SK-N-MC (cell line): ENCODE measurements at regions not wholly inside any gene's neighbourhood (a gene's known extent, or its start where the extent isn't known, plus 50 kb on each side); places are given as distances from the start of the nearest gene placed in this dataset.

ENCODE experiments used
- EZH2 ChIP-seq: fragments of 200-600 bp; sonication (generic); IDR thresholded peaks from one replicate; pipeline ENCODE4 v1.6.1; 2017; ENCODE audit warnings: antibody characterized with exemption
- POLR2AphosphoS5 ChIP-seq: IDR thresholded peaks from 2 replicates; pipeline ENCODE4 v1.6.1; 2012; ENCODE audit warnings: mild to moderate bottlenecking, low read depth, low read length, borderline replicate concordance

GRCh38 chr4:101697266-101697665 is 93.3 kb upstream of the BANK1 start:
- TF ChIP-seq POLR2AphosphoS5 (no peak), EZH2 (no peak)
